ENCODE measurements at regions not wholly inside any gene's neighbourhood (a gene's known extent, or its start where the extent isn't known, plus 50 kb on each side); places are given as distances from the start of the nearest gene placed in this dataset.
"Not testable (repeated sequence)": the region's sequence is repeated elsewhere in the genome, so short reads cannot be mapped to it uniquely, and the experiment has no call there.

DNA sequence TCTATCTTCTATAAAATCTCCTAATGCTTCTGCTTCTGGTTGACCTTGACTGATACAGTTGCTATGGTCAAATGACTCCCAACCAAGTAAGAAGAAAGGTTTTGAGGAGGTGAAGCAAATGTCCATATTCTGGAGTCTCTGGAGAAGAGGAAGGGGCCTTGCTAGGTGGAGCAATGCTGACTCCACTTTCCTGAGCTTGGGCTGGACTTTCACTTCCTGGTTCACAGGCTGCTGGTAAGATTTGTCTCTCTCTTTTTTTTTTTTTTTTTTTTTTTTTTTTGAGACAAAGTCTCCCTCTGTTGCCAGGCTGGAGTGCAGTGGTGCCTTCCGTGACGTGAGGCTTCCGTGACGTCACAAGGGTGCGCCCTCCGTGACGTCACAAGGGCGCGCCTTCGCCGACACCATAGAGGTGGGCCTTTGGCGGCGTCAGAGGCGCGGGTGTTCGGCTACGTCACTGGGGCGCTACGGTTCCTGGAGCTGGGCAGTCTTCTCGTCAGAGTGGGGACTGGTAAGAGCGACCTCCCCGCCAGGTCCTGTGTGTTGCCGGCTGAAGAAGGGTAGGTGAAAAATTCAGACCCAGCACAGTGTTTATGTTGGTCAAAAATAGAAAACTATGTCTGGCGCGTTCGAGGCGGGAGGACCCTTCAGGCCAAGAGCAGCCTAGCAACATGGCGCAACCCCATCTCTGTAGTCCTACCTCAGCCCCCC, 93.7 kb upstream of the METTL14 start:
- H3K4me1 ChIP-seq (ENCODE audit: insufficient read depth); H3K9me3 Mint-ChIP-seq; H3K4me1 Mint-ChIP-seq; H4K20me1 ChIP-seq (replicated peaks; ENCODE audit: insufficient read depth); H3K79me2 ChIP-seq (replicated peaks; ENCODE audit: insufficient read depth); H3K27me3 ChIP-seq (ENCODE audit: insufficient read depth); H3K36me3 Mint-ChIP-seq (ENCODE audit: low read depth); H3K27me3 Mint-ChIP-seq (ENCODE audit: insufficient read depth, low read depth, poor library complexity); H3F3A ChIP-seq (replicated peaks; ENCODE audit: low read depth); H3K36me3 ChIP-seq (ENCODE audit: insufficient read depth); H3K9me2 ChIP-seq (ENCODE audit: insufficient read depth): not testable (repeated sequence)
- peak overlapping the region; percentile 63 for H3K27ac ChIP-seq (ENCODE audit: low read depth)
- ATAC-seq (peak; percentile 92), DNase-seq (ENCODE audit: low spot score) (peak; percentile 92)
- peak overlapping the region; percentile 100 for H3K27ac Mint-ChIP-seq
- TF ChIP-seq, protein P1, sequence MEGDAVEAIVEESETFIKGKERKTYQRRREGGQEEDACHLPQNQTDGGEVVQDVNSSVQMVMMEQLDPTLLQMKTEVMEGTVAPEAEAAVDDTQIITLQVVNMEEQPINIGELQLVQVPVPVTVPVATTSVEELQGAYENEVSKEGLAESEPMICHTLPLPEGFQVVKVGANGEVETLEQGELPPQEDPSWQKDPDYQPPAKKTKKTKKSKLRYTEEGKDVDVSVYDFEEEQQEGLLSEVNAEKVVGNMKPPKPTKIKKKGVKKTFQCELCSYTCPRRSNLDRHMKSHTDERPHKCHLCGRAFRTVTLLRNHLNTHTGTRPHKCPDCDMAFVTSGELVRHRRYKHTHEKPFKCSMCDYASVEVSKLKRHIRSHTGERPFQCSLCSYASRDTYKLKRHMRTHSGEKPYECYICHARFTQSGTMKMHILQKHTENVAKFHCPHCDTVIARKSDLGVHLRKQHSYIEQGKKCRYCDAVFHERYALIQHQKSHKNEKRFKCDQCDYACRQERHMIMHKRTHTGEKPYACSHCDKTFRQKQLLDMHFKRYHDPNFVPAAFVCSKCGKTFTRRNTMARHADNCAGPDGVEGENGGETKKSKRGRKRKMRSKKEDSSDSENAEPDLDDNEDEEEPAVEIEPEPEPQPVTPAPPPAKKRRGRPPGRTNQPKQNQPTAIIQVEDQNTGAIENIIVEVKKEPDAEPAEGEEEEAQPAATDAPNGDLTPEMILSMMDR (conservative IDR thresholded peaks at IDR 0.05; ENCODE audit: low read depth in 2 of 2), result peak in 1 of 2 experiments; percentile 13; a peak in 1 of 4 replicates
- peak; percentile 77 for TF ChIP-seq POLR2AphosphoS5 (IDR thresholded peaks at IDR 0.05; ENCODE audit: low read depth)
- peak; percentile 100 for TF ChIP-seq CREB1 (CRISPR knock-in tag; IDR thresholded peaks at IDR 0.05; ENCODE audit: low read depth)
- H2AFZ ChIP-seq, result peak overlapping the region; percentile 56
- H3K4me2 ChIP-seq, result peak overlapping the region; percentile 47
- H3K4me3 ChIP-seq, result peak overlapping the region; percentile 67
- peak overlapping the region; percentile 97 for H3K4me3 Mint-ChIP-seq

GRCh38 chr4:118592289-118592688, 92.9 kb upstream of the METTL14 start:
- not testable (repeated sequence) for H3K27ac Mint-ChIP-seq; H3K9me3 Mint-ChIP-seq; H3K4me1 Mint-ChIP-seq; H3K27me3 Mint-ChIP-seq (ENCODE audit: insufficient read depth, low read depth, poor library complexity); H3K36me3 Mint-ChIP-seq (ENCODE audit: low read depth); H3K79me2 ChIP-seq (replicated peaks; ENCODE audit: insufficient read depth); H2AFZ ChIP-seq; H4K20me1 ChIP-seq (replicated peaks; ENCODE audit: insufficient read depth); H3F3A ChIP-seq (replicated peaks; ENCODE audit: low read depth); H3K27me3 ChIP-seq (ENCODE audit: insufficient read depth); H3K4me1 ChIP-seq (ENCODE audit: insufficient read depth); H3K27ac ChIP-seq (ENCODE audit: low read depth); ATAC-seq; H3K36me3 ChIP-seq (ENCODE audit: insufficient read depth); H3K9me2 ChIP-seq (ENCODE audit: insufficient read depth)
- TF ChIP-seq, protein P1 (conservative IDR thresholded peaks at IDR 0.05; ENCODE audit: low read depth in 2 of 2), result peak in 1 of 2 experiments; percentile 37; a peak in 2 of 4 replicates
- DNase-seq (ENCODE audit: low spot score), result peak; percentile 18
- peak overlapping the region; percentile 47 for H3K4me2 ChIP-seq
- peak overlapping the region; percentile 67 for H3K4me3 ChIP-seq
- H3K4me3 Mint-ChIP-seq, result peak overlapping the region; percentile 97; the same call in 2 of the 3 replicates

DNA sequence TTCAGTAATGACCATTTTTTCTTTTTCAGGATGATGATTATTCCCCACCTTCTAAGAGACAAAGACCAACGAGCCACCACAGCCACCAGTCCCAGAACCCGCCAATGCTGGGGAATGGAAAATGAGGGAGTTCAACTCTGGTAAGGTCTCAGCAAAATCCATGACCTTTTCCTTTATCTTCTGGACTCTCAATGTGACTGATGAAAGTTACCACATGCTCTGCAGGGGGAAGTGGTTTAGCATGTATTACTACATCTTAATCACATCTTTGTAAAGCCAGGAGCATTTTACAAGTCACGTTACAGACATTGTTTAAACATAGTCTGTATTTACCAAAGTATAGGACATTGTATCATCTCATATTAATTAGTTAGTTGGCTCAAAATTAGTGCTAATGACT, 89.3 kb upstream of the METTL14 start:
- H2AFZ ChIP-seq; H3K36me3 ChIP-seq (ENCODE audit: insufficient read depth); H4K20me1 ChIP-seq (replicated peaks; ENCODE audit: insufficient read depth); H3K27me3 Mint-ChIP-seq (ENCODE audit: insufficient read depth, low read depth, poor library complexity); H3K9me3 Mint-ChIP-seq; H3K4me3 ChIP-seq; DNase-seq (ENCODE audit: low spot score); H3K4me1 Mint-ChIP-seq; H3K4me1 ChIP-seq (ENCODE audit: insufficient read depth); H3K27ac Mint-ChIP-seq; H3K4me3 Mint-ChIP-seq; ATAC-seq; H3K27me3 ChIP-seq (ENCODE audit: insufficient read depth); H3K79me2 ChIP-seq (replicated peaks; ENCODE audit: insufficient read depth); H3F3A ChIP-seq (replicated peaks; ENCODE audit: low read depth); H3K9me2 ChIP-seq (ENCODE audit: insufficient read depth); H3K27ac ChIP-seq (ENCODE audit: low read depth); H3K36me3 Mint-ChIP-seq (ENCODE audit: low read depth); H3K4me2 ChIP-seq: not testable (repeated sequence)

DNA sequence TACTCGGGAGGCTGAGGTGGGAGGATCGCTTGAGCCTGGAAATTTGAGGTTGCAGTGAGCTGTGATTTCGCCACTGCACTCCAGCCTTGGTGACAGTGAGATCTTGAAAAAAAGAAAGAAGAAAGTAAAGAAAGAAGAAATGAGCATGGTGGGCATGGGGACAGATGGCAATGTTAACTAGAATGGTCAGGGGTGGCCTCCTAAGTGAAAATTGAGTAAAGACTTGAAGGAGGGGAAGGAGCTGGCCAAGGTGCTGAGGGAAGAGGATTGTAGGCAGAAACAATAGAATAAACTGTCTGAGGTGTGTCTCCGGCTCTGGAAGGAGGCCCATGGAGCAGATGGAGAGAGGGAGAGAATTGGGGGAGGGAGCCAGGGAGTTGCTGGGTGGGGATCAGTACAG, 60.1 kb upstream of the METTL14 start:
- H3K27ac Mint-ChIP-seq; H3K4me1 Mint-ChIP-seq; H3K27ac ChIP-seq (ENCODE audit: low read depth); H3K4me2 ChIP-seq; H3K79me2 ChIP-seq (replicated peaks; ENCODE audit: insufficient read depth); H3K9me2 ChIP-seq (ENCODE audit: insufficient read depth); H3K27me3 ChIP-seq (ENCODE audit: insufficient read depth); H3K4me1 ChIP-seq (ENCODE audit: insufficient read depth); DNase-seq (ENCODE audit: low spot score); H3K36me3 ChIP-seq (ENCODE audit: insufficient read depth); H3K4me3 Mint-ChIP-seq; H4K20me1 ChIP-seq (replicated peaks; ENCODE audit: insufficient read depth); H3K27me3 Mint-ChIP-seq (ENCODE audit: insufficient read depth, low read depth, poor library complexity); H2AFZ ChIP-seq; ATAC-seq; H3K4me3 ChIP-seq; H3K9me3 Mint-ChIP-seq; H3F3A ChIP-seq (replicated peaks; ENCODE audit: low read depth): not testable (repeated sequence)
- H3K36me3 Mint-ChIP-seq (ENCODE audit: low read depth), result peaks cover 13% of the 10 kb centered on the region; the same call in 2 of the 3 replicates

Data from GM23338 (cell line).